GM18907 (cell line): ENCODE measurements at regions not wholly inside any gene's neighbourhood (a gene's known extent, or its start where the extent isn't known, plus 50 kb on each side); places are given as distances from the start of the nearest gene placed in this dataset.

Experiments
- ATAC-seq: cut with Tn5 transposase; IDR thresholded peaks from one replicate; pipeline ENCODE4 v1.9.1; 2021; ENCODE audit warnings: mild to moderate bottlenecking, moderate library complexity; ENCODE audit not compliant: unreplicated experiment

DNA sequence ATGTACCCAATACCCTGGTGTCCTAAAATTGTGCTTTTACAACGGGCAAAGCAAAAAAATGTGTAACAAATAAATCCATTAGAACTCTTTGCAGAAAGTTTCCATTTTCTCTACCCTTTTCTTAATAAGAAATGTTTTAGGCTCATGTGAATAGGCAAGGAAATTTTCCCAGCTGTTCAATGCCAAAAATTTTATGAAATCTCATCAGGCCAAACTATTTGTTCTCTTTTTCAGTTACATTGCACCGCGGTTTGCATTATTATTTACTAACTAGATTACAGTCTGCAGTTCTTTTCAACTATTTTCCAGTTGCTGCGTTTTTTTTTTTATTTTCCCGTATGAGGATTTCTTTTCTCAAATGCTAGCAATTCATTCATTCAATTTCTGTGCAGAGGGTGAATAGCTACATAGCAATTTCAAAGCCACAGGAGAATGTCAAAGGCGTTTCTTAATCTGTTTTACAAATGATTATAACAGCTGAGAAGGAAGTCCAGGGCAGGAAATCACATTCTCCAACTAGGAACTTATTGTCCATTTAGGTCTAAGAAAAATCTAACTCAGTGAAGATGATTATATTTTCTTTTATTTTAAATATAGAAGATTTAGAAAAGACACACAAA, 367.5 kb upstream of the MMADHC start:
- ATAC-seq = no peak

DNA sequence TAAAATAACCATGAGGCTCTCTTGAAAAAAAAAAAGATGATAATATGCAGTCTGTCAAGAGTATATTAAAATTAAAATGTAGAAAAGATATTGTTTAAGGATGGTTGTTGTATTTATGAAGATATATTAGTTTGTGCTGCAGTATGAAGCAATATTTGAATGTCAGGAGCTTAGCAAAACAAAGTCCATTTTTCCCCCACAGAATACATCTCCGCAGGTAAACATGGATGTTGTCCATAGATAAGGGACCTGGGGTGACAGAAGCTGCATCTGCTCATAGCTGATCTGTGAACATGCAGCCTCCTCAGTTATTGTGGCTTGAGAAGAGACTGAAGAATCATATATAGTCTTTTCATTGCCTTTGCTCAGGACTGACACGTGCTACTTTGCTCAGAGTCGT, 366.1 kb upstream of the MMADHC start:
- no peak for ATAC-seq

DNA sequence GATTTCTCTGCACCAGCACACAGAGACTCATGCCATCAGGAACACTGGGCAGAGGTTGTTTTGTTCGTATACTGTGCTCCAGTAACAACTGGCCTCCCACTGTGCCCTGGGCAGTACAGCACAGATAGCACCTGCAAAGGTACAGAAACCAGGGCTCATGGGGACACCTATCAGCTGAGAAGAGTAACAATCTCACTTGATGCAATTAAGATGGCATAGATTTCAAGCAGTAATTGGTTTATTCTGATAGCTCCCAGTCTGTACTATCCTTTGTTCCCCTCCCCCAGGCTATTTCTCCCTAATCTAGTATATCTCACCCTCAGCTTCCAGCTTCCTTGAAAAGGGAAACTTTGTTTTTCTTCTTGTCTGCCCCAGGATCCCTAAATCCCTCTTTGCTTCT, 343.9 kb upstream of the MMADHC start:
- no peak for ATAC-seq

DNA sequence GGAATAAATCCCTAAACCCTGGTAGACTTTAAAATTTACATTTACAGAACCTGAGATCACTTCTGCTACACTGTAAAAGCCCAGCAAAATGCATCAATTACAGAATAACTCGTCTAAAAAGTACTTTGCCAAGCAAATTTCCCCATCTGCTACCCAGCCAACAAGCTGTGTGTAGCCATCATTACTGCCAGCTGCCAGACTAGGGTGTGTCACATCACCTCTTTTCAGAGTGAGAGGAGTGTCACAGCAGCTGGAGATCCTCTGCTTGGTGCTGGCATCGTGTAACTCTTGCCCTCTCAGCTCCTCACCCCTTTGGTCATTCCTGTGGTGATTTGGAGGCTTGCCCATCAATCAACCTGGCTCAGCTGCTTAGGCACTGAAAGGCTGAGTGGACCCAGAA, 340.4 kb upstream of the MMADHC start:
- no peak for ATAC-seq

DNA sequence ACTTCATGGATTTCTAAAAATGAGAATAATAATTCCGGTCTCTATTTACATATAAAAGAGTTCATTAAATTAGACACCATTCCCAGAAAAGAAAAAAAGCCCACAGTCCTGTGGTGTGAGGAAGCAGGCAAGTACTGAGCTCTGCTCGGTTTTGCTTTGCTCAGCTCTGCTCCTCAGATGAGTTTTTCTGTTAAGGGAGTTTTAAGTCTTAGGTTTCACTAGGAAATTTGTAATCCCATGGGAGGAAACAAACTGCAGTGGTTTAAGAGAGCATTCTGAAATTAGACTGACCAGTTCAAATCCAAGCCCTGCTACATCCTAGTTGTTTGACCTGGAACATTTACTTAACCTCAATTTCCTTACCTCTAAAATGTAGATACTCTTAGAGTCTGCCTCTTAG, 338.6 kb upstream of the MMADHC start:
- no peak for ATAC-seq

DNA sequence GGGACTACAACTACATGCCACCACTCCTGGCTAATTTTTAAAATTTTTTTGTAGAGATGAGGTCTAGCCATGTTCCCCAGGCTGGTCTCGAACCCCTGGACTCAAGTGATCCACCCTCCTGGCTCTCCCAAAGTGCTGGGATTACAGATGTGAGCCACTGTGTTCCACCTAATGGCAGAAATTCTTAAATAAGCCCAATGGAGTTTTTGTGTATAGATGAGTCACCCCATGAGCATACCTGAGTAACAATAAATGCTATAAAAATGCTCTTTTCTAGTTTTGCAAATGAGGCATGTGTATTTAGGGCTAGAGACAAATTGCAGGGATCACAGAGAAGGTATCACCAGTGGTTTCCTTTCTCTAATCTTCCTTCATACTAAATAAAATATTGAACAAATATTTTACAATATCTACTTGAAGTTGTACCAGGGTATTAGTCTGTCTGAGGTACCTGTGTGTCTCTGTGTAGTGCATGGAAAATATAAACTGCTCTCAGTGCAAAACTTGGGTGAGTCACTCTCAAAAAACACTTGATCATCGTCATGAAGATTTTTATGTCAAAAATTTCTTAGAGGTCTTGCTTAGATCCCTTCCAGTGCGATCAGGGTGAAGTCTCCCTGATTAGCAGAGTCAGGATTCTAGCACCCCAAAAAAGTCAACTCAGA, 337.1 kb upstream of the MMADHC start:
- no peak for ATAC-seq

DNA sequence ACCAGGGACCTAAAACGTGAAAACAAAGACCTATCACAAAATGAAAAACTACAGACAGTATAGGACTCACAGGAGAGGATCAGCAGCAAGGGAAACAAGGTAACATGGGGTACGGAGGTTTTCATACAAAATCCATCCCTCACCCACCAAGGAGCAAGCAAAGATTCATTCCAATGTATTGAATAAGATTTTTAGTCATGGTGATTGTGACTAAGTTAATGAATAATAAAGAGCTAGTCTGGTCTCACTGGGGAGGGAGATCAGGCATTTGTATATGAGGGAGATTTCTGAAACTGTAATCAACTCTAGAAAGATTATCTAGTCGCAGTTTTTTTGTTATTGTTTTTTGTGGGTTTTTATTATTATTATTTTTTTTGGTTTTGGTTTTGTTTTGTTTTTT, 336.5 kb upstream of the MMADHC start:
- no peak for ATAC-seq

DNA sequence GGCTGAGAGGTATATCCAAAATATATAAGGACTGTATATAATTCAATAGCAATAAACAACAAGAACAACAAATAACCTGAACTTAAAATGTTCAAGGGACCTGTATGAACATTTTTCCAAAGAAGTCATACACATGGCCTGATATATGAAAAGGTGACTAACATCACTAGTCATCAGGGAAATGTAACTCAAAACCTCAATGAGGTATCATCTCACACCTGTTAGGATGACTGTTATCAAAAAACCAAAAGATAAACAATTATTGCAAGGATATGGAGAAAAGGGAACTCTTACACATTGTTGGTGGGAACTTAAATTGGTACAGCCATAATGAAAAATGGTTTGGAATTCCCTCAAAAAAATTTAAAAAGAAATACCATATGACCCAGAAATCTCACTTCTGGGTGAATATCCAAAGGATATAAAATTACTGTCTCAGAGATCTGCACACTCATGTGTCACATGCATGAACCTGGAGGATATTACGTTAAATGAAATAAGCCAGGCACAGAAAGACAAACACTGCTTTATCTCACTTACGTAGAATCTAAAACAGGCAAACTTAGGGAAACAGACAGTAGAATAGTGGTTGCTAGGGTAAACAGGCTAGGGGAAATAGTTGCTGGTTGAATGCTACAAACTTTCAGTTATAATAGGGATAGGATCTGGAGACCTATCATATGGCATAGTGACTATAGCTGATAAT, 334.5 kb upstream of the MMADHC start:
- ATAC-seq = no peak

DNA sequence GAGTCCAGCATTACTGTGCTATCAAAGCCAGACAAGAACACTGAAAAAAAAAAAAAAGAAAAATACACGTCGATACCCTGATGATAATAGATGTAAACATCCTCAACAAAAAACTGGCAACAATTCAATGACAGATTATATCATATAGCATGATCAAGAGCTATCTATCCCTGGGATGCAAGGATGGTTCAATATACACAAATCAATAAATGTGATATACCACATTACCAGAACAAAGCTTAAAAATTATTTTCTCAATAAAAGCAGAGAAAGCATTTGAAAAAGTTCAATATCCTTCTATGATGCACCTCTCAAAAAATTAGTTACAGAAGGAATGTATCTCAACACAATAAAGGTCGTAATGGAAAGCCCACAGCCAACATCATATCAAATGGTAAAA, 332.8 kb upstream of the MMADHC start:
- no peak for ATAC-seq

DNA sequence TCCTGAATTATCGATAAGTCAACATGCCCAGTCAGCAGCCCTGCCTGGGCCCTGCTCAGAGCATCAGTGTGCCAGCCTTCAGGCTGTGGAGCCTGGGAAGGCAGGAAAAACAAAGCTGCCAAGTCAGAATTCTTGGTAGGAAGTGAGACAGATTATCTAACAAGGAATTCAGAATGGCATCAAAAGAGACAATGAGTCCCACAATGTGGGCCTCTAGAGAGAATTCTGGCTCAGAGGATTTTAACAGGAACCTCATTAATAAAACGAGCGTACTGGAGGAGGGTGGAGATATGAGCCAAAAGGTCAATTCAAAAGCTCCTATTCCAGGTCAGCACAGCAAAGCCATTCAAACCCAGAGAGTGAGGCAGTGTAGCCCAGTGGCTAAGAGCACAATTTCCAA, 327.6 kb upstream of the MMADHC start:
- no peak for ATAC-seq

DNA sequence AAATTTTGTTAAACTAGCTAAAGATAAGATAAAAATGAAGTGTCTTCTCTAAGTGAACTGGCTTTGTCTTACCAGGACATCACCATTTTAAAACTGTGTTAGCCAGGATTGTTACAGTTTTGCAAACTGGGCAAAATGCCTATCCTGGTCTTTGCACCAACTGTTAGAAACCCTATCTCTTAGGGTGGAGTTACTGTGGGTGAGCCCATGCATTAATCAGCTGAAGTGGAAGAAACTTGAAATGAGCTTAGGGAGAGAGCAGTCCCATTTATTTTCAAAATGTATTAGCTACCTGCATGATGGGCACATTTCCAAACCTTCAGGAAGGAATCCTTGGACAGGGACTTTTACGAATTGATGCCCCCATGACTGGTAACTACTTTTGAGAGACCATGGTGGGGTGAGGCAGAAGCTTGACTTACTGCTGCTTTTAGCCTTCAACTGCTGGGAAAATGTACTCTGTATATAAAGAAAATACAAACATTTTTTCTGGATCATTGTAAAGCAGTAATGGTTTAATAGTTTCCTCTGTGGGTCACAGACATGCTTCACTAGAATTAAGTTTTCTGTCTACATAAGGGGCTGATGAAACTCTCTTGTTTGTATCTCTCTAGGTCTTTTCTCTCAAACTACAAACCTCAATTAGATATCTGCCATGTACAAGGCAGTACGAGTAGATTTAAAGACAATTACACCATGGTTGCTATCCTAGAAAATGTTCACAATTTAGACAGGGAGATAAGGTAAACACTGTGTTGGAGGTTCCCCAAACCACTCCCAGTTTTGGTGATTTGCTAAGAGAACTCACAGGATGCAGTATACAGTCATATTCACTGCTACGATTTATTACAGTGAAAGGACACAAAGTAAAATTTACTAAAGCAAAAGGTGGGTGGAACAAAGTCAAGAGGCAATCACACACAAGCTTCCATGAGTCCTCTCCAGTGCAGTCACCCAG, 321.4 kb upstream of the MMADHC start:
- no peak for ATAC-seq

DNA sequence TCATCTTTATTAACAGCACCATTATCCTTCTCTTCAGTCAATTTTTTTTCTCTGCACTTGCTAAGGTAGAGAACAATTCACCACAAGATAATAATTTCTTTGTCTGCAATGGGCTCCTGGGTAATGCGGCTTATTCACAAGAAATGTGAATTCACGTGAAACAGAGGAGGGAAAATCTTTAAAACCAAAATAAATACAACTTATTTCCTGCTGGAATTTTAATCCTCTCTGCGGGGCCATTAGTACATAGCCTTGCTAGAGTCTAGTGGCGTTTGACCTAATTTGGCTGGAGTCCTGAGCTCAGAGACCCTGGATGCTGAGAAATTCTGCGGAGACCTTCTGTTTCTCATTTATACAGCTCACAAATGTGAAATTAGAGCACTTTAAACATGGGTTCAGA, 319.3 kb upstream of the MMADHC start:
- no peak for ATAC-seq

DNA sequence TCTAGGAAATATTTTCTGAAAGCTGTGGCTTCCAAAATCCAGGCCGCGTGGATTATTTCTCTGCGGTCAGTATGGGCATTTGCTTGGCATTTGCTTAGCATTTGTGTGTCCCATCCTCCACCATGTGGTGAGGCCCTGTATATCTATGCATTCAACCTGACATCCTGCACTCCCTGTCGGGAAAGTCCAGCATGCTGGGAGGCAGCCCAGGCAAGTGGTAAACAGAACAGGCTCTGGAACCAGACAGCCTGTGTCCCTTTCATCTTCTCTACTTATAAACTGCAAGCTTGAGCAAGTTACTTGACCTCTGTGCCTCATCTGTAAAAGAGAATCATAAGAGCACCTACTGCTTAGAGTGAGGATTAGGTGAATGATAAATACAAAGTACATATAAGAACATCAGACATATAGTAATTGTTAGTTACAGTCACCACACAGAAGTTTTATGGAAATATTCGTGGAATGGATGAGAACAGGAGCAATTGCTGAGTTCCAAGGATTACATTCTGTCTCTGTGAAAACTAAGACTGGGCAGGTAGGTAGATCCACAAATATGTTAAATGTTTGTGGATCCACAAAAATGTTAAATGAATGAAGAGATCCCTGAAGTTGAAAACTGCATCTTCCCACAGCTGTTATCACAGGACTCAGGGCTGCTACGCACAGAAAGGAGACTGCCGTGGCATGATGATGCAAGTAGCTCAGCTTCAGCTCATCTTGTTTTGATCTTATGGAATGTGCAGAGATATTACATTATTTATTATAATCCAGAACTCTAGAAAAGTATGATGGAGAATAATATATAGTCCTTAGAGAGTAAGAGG, 317.0 kb upstream of the MMADHC start:
- ATAC-seq = no peak

DNA sequence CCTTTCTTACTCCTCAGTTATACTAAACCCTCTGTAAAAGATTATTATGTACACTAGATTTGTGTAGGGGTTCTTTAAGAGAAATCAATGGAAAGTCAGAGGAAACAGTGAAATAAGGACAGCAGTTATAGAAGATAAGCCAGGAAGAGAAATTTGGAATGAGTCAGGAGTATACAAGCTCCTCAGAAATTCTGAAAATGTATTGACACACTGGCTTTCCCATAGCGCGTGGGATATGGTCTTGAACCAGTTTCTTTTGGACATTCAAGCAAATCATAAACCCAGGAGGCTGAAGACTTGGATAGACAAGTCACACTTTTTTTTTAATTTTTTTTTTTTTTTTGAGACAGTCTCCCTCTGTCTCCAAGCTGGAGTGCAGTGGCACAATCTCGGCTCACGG, 316.1 kb upstream of the MMADHC start:
- ATAC-seq = no peak

DNA sequence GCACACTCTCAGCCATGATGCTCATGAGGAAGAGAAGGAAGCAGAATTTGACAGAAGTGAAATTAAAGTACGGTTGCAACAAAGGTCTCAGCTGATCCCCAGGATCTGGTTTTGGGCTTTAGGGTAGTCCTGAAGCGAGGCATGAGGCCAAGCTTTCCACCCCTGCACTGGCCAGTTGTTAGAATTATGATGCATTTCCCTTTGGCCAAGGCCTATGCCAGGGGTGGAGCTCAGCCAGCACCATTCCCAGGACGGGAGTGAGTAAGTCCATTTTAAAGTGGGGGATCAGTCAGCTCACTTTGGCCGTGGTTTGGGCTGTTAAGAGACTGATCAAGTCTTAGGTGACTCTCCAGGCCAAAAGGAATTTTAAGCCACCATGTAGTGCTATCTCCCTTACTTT, 314.5 kb upstream of the MMADHC start:
- no peak for ATAC-seq

DNA sequence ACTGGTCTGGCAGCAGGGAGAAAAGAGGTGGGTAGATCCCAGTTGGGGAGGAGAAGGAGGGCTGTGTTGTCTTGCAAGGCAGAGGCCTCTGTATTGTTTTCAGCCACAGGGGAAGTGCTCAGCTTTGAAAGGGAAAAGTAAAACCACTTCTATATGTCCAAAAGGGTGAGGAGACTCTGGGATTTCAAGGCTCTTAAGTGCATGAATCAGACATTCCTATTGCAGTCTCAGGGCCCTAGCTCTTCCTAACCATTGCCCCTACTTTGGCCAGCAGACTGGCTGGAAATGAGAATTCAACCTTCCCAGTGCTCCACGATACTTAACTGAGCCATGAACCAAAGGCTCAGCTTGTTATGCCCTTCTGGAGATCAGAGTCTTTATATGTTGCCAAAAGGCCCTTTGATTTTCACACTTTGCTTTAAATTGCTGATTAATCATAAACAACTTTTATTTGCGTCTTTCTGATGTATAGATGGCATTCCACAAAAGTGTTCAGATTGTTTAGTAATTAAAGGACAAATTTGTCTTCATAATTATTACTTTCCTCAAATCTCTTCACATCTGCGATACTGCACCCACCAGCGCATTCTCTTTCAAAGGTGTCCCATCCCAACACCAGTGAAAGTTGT, 313.8 kb upstream of the MMADHC start:
- no peak for ATAC-seq

DNA sequence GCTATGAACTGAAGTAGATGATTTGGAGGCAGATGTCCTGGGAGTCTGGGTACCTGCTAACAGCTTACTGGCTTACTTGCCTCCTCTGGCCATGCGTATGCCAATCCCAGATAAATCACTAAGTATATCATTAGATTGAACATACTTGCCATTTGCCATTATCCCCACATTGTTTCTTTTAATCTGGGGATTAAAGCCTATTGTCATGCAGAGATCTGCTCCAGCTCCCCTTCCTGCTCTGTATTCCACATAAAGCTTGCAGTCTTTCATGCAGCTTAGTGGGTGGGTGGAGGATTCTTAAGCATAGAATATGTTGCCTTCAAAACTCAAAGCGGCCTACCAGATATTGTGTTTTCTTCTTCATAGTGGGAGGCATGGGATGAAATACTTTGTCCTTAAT, 311.8 kb upstream of the MMADHC start:
- no peak for ATAC-seq

DNA sequence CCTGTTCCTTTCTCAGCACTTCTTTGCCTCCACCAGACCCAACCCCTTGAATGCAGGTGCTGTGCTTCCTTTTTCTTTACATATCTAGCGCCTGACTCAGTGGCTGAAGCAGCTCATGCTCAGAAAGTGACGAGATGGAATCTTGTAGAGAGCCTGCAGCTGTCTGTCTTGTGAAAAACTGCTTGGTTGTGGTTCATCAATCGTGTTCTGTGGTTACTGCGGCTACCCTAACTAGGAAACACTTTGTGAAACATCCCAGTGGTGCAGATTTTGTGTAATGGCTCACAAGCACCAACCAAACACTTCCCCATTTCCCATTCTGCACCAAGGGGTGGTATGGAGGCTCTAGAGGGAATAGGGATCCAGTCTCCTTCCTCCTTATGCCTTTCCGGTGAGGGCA, 307.2 kb upstream of the MMADHC start:
- ATAC-seq = no peak

DNA sequence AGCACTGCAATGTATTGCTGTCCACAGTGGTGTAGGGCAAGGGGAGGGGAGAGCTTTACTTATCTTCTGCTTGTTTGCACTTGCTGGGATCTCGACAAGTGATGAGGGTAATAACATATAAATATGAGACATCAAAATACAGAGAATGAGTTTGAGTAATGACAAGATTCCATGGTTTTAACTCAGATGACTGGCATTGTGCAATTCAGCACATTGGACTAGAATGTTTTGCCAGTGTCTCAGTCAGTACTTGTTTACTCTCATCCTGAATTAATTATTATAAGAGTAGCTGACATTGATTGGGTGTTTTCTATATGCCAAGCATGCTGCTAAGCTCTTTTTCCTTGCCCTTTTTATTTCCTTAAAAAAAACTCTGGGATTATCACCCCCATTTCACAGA, 306.7 kb upstream of the MMADHC start:
- ATAC-seq = no peak

DNA sequence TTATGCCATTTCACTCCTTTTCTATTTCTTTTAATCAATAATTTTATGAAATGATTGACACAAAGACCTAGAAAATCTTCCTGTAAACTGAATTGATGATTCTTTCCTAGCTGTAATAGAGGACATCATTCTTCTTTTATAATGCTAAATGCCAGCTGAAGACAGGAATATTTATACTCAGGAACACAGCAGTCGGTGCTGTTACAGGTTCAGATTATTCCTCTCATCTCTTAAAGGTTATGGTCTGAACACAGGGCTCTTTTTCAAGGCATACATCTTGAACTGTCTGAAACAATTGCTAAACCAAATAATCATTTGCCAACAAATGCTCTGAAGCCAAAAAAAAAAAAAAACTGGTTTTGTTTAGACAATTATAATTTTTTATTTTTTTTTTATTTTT, 305.0 kb upstream of the MMADHC start:
- ATAC-seq = no peak
